Transverse colon (tissue), 3 donors: ENCODE measurements at regions not wholly inside any gene's neighbourhood (a gene's known extent, or its start where the extent isn't known, plus 50 kb on each side); places are given as distances from the start of the nearest gene placed in this dataset.

Experiments used
- CTCF ChIP-seq, 5 experiments: fragments of 200-600 bp in 3 of 5; fragments of 450-650 bp in 2 of 5; sonication (generic) in 3 of 5; IDR thresholded peaks; 1 replicate in 2 of 5; 2 replicates in 3 of 5; pipeline ENCODE4 v1.5.1; 2016 to 2017; ENCODE audit warnings: antibody characterized with exemption in 5 of 5, inconsistent platforms in 3 of 5, mild to moderate bottlenecking in 2 of 5, moderate library complexity in 1 of 5
- EP300 ChIP-seq: sonication (generic); formaldehyde crosslinking; IDR thresholded peaks from one replicate; pipeline ENCODE4 v1.6.1; 2017; ENCODE audit warnings: antibody characterized with exemption, low read depth

- no peak for TF ChIP-seq CTCF (IDR thresholded peaks at IDR 0.05)
- no peak for TF ChIP-seq EP300
These were observed 83.3 kb upstream of the ZNF536 start for GRCh38 chr19:30288911-30289310.
